HUES64 (cell line): ENCODE measurements at regions not wholly inside any gene's neighbourhood (a gene's known extent, or its start where the extent isn't known, plus 50 kb on each side); places are given as distances from the start of the nearest gene placed in this dataset.

ENCODE experiments used
- H3K27ac ChIP-seq: 2 replicates; pipeline ENCODE4 v1.7.0; 2013; ENCODE audit warnings: low read depth, low read length, inconsistent platforms
- H3K27me3 ChIP-seq: 2 replicates; pipeline ENCODE4 v1.6.1; 2013; ENCODE audit warnings: mild to moderate bottlenecking, low read length; ENCODE audit not compliant: insufficient read depth
- H3K36me3 ChIP-seq: 2 replicates; pipeline ENCODE4 v1.6.1; 2013; ENCODE audit warnings: mild to moderate bottlenecking, low read length; ENCODE audit not compliant: insufficient read depth
- H3K4me1 ChIP-seq: 2 replicates; pipeline ENCODE4 v1.6.1; 2013; ENCODE audit warnings: mild to moderate bottlenecking, low read length, moderate library complexity; ENCODE audit not compliant: insufficient read depth
- H3K4me3 ChIP-seq: 2 replicates; pipeline ENCODE4 v1.5.1; 2013; ENCODE audit warnings: mild to moderate bottlenecking, low read length, moderate library complexity
- H3K9ac ChIP-seq: 2 replicates; pipeline ENCODE4 v1.6.1; 2013; ENCODE audit warnings: mild to moderate bottlenecking, low read depth, low read length
- H3K9me3 ChIP-seq: 2 replicates; pipeline ENCODE4 v1.6.1; 2013; ENCODE audit warnings: low read depth, low read length; ENCODE audit not compliant: insufficient read depth
- WGBS: fragments of 150-250, 120-280 bp; methylation state at CpG from one replicate; pipeline ENCODE4 v1.1.7; 2013; ENCODE audit warnings: missing lambda C conversion rate; 5-methylcytosine and 5-hydroxymethylcytosine counted together

DNA sequence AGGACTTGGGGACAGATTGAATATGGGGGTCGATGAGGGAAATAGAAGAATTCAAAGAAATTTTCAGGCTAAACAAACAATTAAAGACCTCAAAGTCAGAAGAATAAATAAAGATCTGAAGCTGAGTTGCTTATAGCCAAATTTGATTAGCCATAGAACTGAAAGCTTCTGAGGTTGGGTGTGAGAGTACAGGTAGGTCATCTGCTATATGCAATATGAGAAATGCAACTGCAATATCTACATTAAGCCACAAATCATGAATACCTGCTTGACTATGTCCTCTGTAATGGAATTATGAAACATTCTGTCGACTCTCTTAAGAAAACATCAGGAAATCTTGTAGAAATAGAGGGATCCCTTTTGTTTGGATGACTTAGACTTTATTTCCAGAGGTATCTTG, 192.1 kb upstream of the PCDH15 start:
- H3K9me3 ChIP-seq = peaks cover 9% of the 10 kb centered on the region; the same call in 1 of the 2 replicates
- no peaks in the 10 kb centered on the region for H3K27me3 ChIP-seq
- H3K9ac ChIP-seq = no peak overlapping the region
- H3K36me3 ChIP-seq = no peaks in the 10 kb centered on the region
- no peak overlapping the region for H3K4me3 ChIP-seq
- no peaks in the 10 kb centered on the region for H3K4me1 ChIP-seq
- H3K27ac ChIP-seq = no peak overlapping the region
- 93% methylated on average over 2 of the region's 2 CpGs for WGBS

DNA sequence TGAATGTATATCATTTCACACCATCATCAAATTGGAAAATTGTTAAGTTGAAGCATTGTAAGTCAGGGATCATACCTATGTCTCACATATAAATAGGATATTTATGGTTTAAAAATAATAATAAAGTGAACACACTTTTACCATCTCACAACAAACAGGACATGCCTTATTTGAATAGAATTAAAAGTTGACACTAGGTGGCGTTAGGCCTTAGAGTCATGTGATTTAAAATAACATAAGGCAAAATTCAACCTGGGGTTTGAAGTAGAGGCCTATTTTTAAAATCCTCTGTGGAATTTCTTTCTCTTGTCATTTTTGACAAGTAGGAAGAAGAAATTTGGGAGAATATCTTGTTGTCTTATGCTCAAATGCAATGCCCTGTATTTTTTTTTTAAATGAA, 184.7 kb upstream of the PCDH15 start:
- Histone ChIP-seq H3K9ac (no peak overlapping the region), H3K27me3 (no peaks in the 10 kb centered on the region), H3K27ac (no peak overlapping the region), H3K36me3 (no peaks in the 10 kb centered on the region), H3K4me1 (no peaks in the 10 kb centered on the region), H3K9me3 (peaks cover 9% of the 10 kb centered on the region; the same call in 1 of the 2 replicates), H3K4me3 (no peak overlapping the region)
- 29% methylated on average over 1 of the region's 1 CpG for WGBS

DNA sequence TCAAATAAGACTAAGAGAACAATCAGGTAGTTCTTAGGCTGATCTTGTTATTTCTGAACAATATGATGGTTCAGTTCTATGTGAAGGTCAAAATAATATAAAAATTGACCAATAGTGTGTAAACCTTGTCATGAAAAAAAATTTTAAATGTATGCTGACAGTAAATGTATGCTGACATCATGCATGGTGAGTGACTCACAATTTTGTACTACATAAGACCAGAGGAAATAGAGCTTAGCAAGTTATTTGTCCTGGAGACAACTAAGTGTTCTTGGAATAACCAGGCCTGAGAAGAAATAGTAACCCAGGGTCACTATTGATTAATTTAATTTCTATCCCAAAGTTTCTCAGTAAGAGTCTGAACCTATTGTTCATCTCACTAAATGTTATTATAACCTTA, 182.2 kb upstream of the PCDH15 start:
- Histone ChIP-seq H3K9me3 (no peaks in the 10 kb centered on the region), H3K36me3 (no peaks in the 10 kb centered on the region), H3K4me3 (no peak overlapping the region), H3K27me3 (no peaks in the 10 kb centered on the region), H3K4me1 (no peaks in the 10 kb centered on the region), H3K27ac (no peak overlapping the region), H3K9ac (no peak overlapping the region)

DNA sequence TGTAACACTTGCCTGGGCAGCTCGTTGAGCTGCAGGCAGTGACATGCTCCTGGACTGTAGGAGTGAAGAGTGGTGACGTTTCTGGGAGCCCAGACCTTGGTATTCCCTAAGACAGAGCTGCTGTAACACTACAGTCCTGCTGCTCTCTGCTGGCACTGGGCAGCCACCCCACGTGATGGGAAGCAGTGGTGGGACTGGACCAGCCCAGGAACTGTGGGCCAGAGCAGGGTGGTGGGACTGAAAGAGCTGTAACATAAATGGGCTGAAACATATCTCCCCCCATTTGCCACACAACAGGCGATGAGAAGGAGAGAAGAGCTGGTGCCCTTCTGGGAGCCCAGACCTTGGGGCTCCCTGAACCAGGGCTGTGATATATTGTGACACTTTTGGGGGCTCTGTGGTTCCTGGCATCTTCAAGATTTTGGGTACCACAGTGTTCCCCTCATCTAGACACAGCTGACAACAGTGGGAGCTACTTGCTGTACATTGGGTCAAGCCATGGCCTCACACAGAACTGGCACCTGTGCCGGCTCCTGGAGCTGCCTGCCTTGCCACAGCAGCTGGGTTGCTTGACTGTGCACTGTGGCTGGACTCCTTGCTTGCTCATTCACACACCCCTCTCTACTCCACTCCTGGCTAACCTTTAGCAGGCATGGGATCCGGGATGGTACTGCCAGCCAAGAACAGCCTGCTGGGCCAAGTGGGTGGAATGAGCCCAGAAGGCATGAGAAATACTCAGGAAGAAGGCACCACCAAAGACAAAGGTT, 161.3 kb upstream of the PCDH15 start:
- Histone ChIP-seq H3K27ac (no peak overlapping the region), H3K9me3 (peaks cover 12% of the 10 kb centered on the region; the same call in 1 of the 2 replicates), H3K27me3 (no peaks in the 10 kb centered on the region), H3K9ac (no peak overlapping the region), H3K4me3 (no peak overlapping the region), H3K36me3 (no peaks in the 10 kb centered on the region), H3K4me1 (no peaks in the 10 kb centered on the region)
- 92% methylated on average over 6 of the region's 6 CpGs for WGBS

DNA sequence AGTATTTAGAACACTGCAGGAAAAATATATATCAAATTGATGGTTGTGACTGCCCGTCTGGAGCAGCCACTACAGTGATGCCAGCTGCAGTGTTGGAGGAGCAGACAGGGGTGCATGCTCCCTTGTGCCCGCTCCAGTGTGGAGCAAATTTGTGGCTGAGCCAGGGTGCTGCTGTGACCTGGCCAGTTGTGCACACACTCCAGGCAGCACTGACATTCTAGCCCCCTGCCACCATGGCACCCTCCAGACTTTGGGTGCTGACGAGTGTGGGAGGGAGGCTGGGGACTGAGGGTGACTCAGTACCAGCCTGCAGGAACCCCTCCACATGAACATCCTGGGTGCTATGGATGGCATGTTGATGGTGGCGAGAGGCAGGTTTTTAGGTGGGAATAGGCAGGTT, 160.0 kb upstream of the PCDH15 start:
- Histone ChIP-seq H3K36me3 (no peaks in the 10 kb centered on the region), H3K4me3 (no peak overlapping the region), H3K9ac (no peak overlapping the region), H3K9me3 (peaks cover 12% of the 10 kb centered on the region; the same call in 1 of the 2 replicates), H3K4me1 (no peaks in the 10 kb centered on the region), H3K27ac (no peak overlapping the region), H3K27me3 (no peaks in the 10 kb centered on the region)
- WGBS = 96% methylated on average over 3 of the region's 4 CpGs

DNA sequence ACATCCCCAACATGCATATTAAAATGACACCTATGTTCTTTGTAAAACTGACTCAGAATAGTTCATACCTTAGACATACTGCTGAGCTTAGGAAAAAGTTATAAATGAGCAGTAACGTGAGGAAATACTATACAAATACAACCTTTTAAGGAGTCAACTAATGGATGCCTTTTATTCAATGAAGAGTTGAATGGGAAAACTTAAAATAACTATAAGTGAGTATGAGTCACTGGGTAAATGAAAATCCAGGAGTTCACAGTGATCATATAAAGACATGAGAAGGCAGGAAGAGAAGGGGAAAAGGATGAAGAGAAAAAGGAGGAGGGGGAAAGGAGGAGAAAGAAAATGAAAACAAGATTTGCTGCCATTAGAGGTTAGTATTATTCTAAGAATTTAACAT, 157.8 kb upstream of the PCDH15 start:
- Histone ChIP-seq H3K27ac (no peak overlapping the region), H3K4me1 (no peaks in the 10 kb centered on the region), H3K9ac (no peak overlapping the region), H3K4me3 (no peak overlapping the region), H3K9me3 (peaks cover 12% of the 10 kb centered on the region; the same call in 1 of the 2 replicates), H3K36me3 (no peaks in the 10 kb centered on the region), H3K27me3 (no peaks in the 10 kb centered on the region)
- no CpG with 5 or more reads among the region's 1 CpG for WGBS

DNA sequence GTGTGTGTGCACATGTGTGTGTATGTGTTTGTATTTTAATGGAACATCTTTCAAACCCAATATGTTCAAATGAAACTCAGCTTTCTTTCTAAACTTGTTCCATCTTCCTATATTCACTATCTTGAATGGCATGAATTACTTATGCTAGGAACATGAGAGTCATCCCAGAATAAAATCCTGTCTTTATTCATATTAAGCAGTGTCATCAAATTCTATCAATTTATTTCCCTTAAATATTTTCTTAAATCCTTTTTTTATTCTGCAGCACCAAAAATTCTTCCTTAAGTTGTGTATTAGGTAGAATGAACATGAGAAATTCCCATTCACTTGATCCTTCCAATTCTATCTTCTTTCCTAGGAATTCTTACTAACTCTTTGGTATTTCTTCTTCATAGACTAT, 146.6 kb upstream of the PCDH15 start:
- H3K27me3 ChIP-seq = no peaks in the 10 kb centered on the region

DNA sequence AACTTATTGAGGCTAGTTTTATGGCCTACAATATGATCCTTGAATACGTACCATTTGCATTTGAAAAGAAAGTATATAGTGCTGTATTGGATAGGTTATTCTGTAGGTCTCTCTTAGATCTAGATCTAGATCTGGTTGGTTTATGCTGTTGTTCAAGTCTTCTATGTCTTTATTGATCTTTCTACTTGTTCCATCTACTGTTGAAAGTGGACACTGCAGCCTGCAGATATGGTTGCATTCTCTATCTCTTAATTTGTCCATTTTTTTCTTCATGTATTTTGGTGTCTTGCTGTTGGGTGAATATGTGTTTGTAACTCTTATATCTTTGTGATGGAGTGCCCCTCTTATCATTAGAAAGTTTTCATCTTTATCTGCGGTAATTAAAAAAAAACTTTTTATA, 139.4 kb upstream of the PCDH15 start:
- Histone ChIP-seq H3K27me3 (no peaks in the 10 kb centered on the region), H3K4me3 (no peak overlapping the region), H3K9me3 (no peaks in the 10 kb centered on the region), H3K27ac (no peak overlapping the region), H3K4me1 (no peaks in the 10 kb centered on the region), H3K36me3 (no peaks in the 10 kb centered on the region), H3K9ac (no peak overlapping the region)
- WGBS = 100% methylated on average over 1 of the region's 2 CpGs

More for the DNA sequence above, 146.6 kb upstream of the PCDH15 start:
- no peaks in the 10 kb centered on the region for H3K36me3 ChIP-seq
- no peak overlapping the region for H3K9ac ChIP-seq
- no peak overlapping the region for H3K4me3 ChIP-seq
- no peak overlapping the region for H3K27ac ChIP-seq
- no peaks in the 10 kb centered on the region for H3K9me3 ChIP-seq
- H3K4me1 ChIP-seq = no peaks in the 10 kb centered on the region

DNA sequence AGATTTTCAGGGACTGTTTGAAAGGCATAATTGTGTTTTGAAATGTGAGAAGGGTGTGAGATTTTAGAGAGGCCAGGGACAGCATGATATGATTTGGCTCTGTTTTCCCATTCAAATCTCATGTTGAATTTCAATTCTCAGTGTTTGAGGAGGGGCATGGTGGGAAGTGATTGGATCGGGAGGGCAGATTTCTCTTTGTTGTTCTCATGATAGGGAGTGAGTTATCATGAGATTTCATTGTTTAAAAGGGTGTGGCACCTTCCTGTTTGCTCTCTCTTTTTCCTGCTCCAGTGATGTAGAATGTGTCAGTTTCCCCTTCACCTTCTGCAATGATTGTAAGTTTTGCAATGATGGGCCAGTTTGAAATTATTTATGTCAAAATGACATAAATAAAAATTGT, 113.0 kb upstream of the PCDH15 start:
- Histone ChIP-seq H3K4me3 (no peak overlapping the region), H3K27me3 (no peaks in the 10 kb centered on the region), H3K36me3 (no peaks in the 10 kb centered on the region), H3K9me3 (peaks cover 14% of the 10 kb centered on the region), H3K4me1 (no peaks in the 10 kb centered on the region), H3K27ac (no peak overlapping the region), H3K9ac (no peak overlapping the region)
- WGBS = 95% methylated on average over 1 of the region's 1 CpG

DNA sequence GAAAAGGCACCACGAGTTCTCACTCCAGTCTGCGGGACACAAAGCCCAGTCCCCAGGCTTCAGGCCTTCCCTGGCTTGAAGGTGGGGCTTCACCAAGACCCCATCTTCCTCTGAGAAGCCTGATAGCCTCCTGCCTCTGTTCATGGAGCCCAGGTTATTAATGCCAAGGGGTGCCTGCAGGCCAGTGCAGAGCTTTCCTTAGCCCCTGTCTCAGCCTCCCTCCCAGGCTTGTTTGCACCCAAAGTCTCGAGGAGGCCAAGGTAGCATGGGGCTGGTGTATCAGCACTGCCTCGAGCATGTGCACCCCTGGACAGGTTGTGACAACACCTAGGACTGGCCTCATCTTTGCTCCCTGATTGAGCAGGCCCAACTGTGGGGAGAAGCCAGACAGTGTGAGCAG, 108.1 kb upstream of the PCDH15 start:
- Histone ChIP-seq H3K4me1 (no peaks in the 10 kb centered on the region), H3K27ac (no peak overlapping the region), H3K9me3 (peaks cover 14% of the 10 kb centered on the region), H3K27me3 (no peaks in the 10 kb centered on the region), H3K36me3 (no peaks in the 10 kb centered on the region), H3K9ac (no peak overlapping the region), H3K4me3 (no peak overlapping the region)
- WGBS = 95% methylated on average over 4 of the region's 4 CpGs

DNA sequence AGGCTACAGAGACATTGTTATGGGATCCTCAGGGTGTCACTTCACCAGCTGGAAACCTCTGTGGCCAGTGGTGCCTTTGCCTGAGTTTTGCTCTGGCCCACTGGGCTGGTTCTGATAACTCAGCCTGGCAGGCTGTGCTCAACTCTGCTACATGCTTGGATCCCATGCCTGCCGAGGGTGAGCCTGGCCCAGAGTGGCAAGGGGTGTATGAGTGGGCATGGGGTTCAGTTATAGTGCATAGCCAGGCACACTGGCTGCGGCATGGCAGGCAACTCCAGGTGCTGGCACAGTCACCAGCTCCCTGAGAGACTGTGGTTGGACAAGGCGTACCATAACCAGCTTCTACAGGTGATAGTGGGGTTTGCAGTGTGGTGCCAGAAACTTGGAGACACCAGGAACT, 107.0 kb upstream of the PCDH15 start:
- Histone ChIP-seq H3K27ac (no peak overlapping the region), H3K9me3 (peaks cover 9% of the 10 kb centered on the region), H3K4me1 (peaks cover 3% of the 10 kb centered on the region; the same call in 1 of the 2 replicates), H3K27me3 (no peaks in the 10 kb centered on the region), H3K4me3 (no peak overlapping the region), H3K36me3 (no peaks in the 10 kb centered on the region), H3K9ac (no peak overlapping the region)
- WGBS = 93% methylated on average over 3 of the region's 3 CpGs

DNA sequence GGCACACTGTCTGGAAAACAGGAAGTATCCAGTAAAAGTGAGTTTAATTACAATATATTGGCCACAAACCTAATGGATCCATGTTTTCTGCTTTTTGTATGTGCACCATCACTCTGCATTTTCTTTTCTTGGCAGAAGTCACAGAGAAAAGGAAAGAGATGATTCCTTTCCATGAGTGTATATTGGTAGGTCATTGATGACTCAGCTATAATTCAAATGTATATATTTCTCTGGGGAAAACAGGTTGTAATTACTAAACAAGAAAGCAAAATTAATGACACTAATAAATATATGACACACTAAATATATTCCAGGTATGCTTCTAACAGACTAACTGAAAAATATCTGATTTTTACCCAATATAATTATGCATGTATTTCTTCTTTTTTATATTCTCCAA, 105.9 kb upstream of the PCDH15 start:
- Histone ChIP-seq H3K9ac (no peak overlapping the region), H3K27me3 (no peaks in the 10 kb centered on the region), H3K9me3 (no peaks in the 10 kb centered on the region), H3K36me3 (no peaks in the 10 kb centered on the region), H3K4me1 (peaks cover 10% of the 10 kb centered on the region; the same call in 1 of the 2 replicates), H3K4me3 (no peak overlapping the region), H3K27ac (no peak overlapping the region)
